Activated T-cell treated with anti-CD3 and anti-CD28 coated beads, Interleukin-2, amount 50 U/mL, for 48 hours (primary cell): ENCODE measurements at regions not wholly inside any gene's neighbourhood (a gene's known extent, or its start where the extent isn't known, plus 50 kb on each side); places are given as distances from the start of the nearest gene placed in this dataset.
"Not testable (repeated sequence)": the region's sequence is repeated elsewhere in the genome, so short reads cannot be mapped to it uniquely, and the experiment has no call there.

Experiments
- DNase-seq, 2 experiments: peaks; one replicate each; pipeline ENCODE4 v3.0.0-alpha.2; 2020

- DNase-seq, result no peak
Observed at GRCh38 chr3:126292318-126293070, 64.7 kb downstream of the KLF15 start.

- no peak for DNase-seq
Observed at GRCh38 chr3:126291537-126291936, 65.7 kb downstream of the KLF15 start.

- DNase-seq, result no peak
Observed at GRCh38 chr3:126291061-126291460, 66.1 kb downstream of the KLF15 start.

- no peak for DNase-seq
Observed at GRCh38 chr3:126290325-126290724, 66.9 kb downstream of the KLF15 start.

GRCh38 chr3:126289096-126289495 lies 68.1 kb downstream of the KLF15 start:
- no peak for DNase-seq

GRCh38 chr3:126288314-126288713 lies 68.9 kb downstream of the KLF15 start:
- DNase-seq, result no peak

GRCh38 chr3:126287536-126288241 lies 69.5 kb downstream of the KLF15 start:
- no peak for DNase-seq

GRCh38 chr3:126287171-126287535 lies 70.1 kb downstream of the KLF15 start:
- DNase-seq, result no peak

- no peak for DNase-seq
Observed at GRCh38 chr3:126285369-126285768, 71.8 kb downstream of the KLF15 start.

- DNase-seq, result no peak
Observed at GRCh38 chr3:126284258-126284904, 72.8 kb downstream of the KLF15 start.

- not testable (repeated sequence) for DNase-seq
Observed at GRCh38 chr3:126283651-126284050, 73.6 kb downstream of the KLF15 start.

GRCh38 chr3:126279853-126280252 lies 77.4 kb downstream of the KLF15 start:
- no peak for DNase-seq

GRCh38 chr3:126277629-126278378 lies 79.4 kb downstream of the KLF15 start:
- DNase-seq, result no peak

GRCh38 chr3:126275620-126275904 lies 81.6 kb downstream of the KLF15 start:
- DNase-seq, result no peak

GRCh38 chr3:126274735-126275619 lies 82.2 kb downstream of the KLF15 start:
- no peak for DNase-seq

- DNase-seq, result no peak
Observed at GRCh38 chr3:126270145-126270811, 86.9 kb downstream of the KLF15 start.

- DNase-seq, result no peak
Observed at GRCh38 chr3:126269354-126269753, 87.9 kb downstream of the KLF15 start.

- no peak for DNase-seq
Observed at GRCh38 chr3:126268866-126269265, 88.3 kb downstream of the KLF15 start.

GRCh38 chr3:126267976-126268615 lies 87.7 kb upstream of the ALDH1L1 start:
- DNase-seq, result no peak

- DNase-seq, result no peak
Observed at GRCh38 chr3:126267169-126267975, 87.0 kb upstream of the ALDH1L1 start.

GRCh38 chr3:126266850-126267168 lies 86.4 kb upstream of the ALDH1L1 start:
- DNase-seq, result no peak
